ENCODE measurements at regions not wholly inside any gene's neighbourhood (a gene's known extent, or its start where the extent isn't known, plus 50 kb on each side); places are given as distances from the start of the nearest gene placed in this dataset.

- Histone ChIP-seq H3K4me3 (ENCODE audit: low read depth, low read length) (no peak overlapping the region), H3K4me1 (no peaks in the 10 kb centered on the region), H3K9ac (no peak overlapping the region), H3K27ac (no peak overlapping the region), H3K27me3 (ENCODE audit: control insufficient read depth, insufficient read depth, low read length) (no peaks in the 10 kb centered on the region), H3K79me2 (no peaks in the 10 kb centered on the region), H2AFZ (no peak overlapping the region), H3K36me3 (ENCODE audit: control insufficient read depth, insufficient read depth, low read length) (no peaks in the 10 kb centered on the region), H3K4me2 (ENCODE audit: low read length) (no peak overlapping the region), H3K9me3 (ENCODE audit: control insufficient read depth, low read length) (no peaks in the 10 kb centered on the region)
- TF ChIP-seq, protein P1, sequence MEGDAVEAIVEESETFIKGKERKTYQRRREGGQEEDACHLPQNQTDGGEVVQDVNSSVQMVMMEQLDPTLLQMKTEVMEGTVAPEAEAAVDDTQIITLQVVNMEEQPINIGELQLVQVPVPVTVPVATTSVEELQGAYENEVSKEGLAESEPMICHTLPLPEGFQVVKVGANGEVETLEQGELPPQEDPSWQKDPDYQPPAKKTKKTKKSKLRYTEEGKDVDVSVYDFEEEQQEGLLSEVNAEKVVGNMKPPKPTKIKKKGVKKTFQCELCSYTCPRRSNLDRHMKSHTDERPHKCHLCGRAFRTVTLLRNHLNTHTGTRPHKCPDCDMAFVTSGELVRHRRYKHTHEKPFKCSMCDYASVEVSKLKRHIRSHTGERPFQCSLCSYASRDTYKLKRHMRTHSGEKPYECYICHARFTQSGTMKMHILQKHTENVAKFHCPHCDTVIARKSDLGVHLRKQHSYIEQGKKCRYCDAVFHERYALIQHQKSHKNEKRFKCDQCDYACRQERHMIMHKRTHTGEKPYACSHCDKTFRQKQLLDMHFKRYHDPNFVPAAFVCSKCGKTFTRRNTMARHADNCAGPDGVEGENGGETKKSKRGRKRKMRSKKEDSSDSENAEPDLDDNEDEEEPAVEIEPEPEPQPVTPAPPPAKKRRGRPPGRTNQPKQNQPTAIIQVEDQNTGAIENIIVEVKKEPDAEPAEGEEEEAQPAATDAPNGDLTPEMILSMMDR (IDR thresholded peaks at IDR 0.05), result no peak
Measured at GRCh38 chr2:207318181-207318628, 152.5 kb upstream of the KLF7 start.

- Histone ChIP-seq H2AFZ (no peak overlapping the region), H3K4me3 (ENCODE audit: low read depth, low read length) (no peak overlapping the region), H3K27me3 (ENCODE audit: control insufficient read depth, insufficient read depth, low read length) (no peaks in the 10 kb centered on the region), H3K9me3 (ENCODE audit: control insufficient read depth, low read length) (no peaks in the 10 kb centered on the region), H3K79me2 (no peaks in the 10 kb centered on the region), H3K27ac (no peak overlapping the region), H3K4me2 (ENCODE audit: low read length) (no peak overlapping the region), H3K9ac (no peak overlapping the region), H3K36me3 (ENCODE audit: control insufficient read depth, insufficient read depth, low read length) (no peaks in the 10 kb centered on the region), H3K4me1 (no peaks in the 10 kb centered on the region)
- TF ChIP-seq, protein P1 (IDR thresholded peaks at IDR 0.05), result no peak
Measured at GRCh38 chr2:207319316-207319715, 153.6 kb upstream of the KLF7 start.

DNA sequence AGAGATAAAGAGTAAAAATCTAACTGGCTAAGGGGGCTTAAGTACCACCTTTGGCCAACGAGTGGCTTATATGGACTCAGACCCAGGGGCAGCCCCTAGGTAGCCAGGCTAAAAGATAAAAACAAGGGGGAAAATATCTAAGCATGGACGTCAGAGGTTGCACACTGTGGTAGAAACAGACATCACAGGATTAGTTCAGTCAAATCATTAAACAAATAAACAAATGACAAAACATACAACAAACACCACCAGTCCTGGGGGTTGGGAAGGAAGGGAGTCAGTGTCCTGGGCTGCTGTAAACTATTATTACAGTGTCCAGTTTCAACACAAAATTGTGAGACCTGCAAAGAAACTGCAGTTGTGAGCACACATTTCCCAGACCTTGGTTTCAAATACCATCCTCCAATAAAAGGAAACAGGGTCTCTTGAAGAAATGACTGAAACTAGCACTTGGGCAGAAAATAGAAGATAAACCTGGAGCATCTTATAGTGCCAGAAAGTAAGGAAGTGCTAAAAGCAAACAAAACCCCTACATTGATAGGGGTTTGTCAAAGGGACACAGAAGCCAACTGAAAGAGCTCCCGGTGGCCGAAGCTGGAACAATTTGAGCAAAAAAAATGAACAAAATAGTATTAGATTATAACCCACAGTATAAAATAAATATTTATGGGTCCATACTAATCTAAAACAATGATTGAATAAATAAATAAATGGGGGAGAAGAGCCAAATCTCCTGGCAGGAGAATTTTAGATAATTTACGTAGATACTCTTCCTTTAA is 154.8 kb upstream of the KLF7 start:
- Histone ChIP-seq H3K4me1 (no peaks in the 10 kb centered on the region), H3K4me3 (ENCODE audit: low read depth, low read length) (no peak overlapping the region), H3K9me3 (ENCODE audit: control insufficient read depth, low read length) (no peaks in the 10 kb centered on the region), H3K4me2 (ENCODE audit: low read length) (no peak overlapping the region), H3K27ac (no peak overlapping the region), H3K79me2 (no peaks in the 10 kb centered on the region), H3K9ac (no peak overlapping the region), H2AFZ (no peak overlapping the region), H3K36me3 (ENCODE audit: control insufficient read depth, insufficient read depth, low read length) (no peaks in the 10 kb centered on the region), H3K27me3 (ENCODE audit: control insufficient read depth, insufficient read depth, low read length) (no peaks in the 10 kb centered on the region)
- TF ChIP-seq, protein P1 (IDR thresholded peaks at IDR 0.05), result no peak

GRCh38 chr2:207321514-207321913 is 155.8 kb upstream of the KLF7 start:
- TF ChIP-seq, protein P1 (IDR thresholded peaks at IDR 0.05), result no peak
- Histone ChIP-seq H3K4me1 (no peaks in the 10 kb centered on the region), H3K9me3 (ENCODE audit: control insufficient read depth, low read length) (no peaks in the 10 kb centered on the region), H3K27me3 (ENCODE audit: control insufficient read depth, insufficient read depth, low read length) (no peaks in the 10 kb centered on the region), H2AFZ (no peak overlapping the region), H3K79me2 (no peaks in the 10 kb centered on the region), H3K36me3 (ENCODE audit: control insufficient read depth, insufficient read depth, low read length) (no peaks in the 10 kb centered on the region), H3K9ac (no peak overlapping the region), H3K4me3 (ENCODE audit: low read depth, low read length) (no peak overlapping the region), H3K27ac (no peak overlapping the region), H3K4me2 (ENCODE audit: low read length) (no peak overlapping the region)

- Histone ChIP-seq H3K79me2 (no peaks in the 10 kb centered on the region), H3K27ac (no peak overlapping the region), H2AFZ (no peak overlapping the region), H3K36me3 (ENCODE audit: control insufficient read depth, insufficient read depth, low read length) (no peaks in the 10 kb centered on the region), H3K4me2 (ENCODE audit: low read length) (no peak overlapping the region), H3K4me3 (ENCODE audit: low read depth, low read length) (no peak overlapping the region), H3K4me1 (no peaks in the 10 kb centered on the region), H3K27me3 (ENCODE audit: control insufficient read depth, insufficient read depth, low read length) (no peaks in the 10 kb centered on the region), H3K9ac (no peak overlapping the region), H3K9me3 (ENCODE audit: control insufficient read depth, low read length) (no peaks in the 10 kb centered on the region)
- TF ChIP-seq, protein P1 (IDR thresholded peaks at IDR 0.05), result no peak
Measured at GRCh38 chr2:207324001-207324400, 158.3 kb upstream of the KLF7 start.

All from parathyroid adenoma (tissue), 2 donors.